ENCODE measurements at regions not wholly inside any gene's neighbourhood (a gene's known extent, or its start where the extent isn't known, plus 50 kb on each side); places are given as distances from the start of the nearest gene placed in this dataset.

DNA sequence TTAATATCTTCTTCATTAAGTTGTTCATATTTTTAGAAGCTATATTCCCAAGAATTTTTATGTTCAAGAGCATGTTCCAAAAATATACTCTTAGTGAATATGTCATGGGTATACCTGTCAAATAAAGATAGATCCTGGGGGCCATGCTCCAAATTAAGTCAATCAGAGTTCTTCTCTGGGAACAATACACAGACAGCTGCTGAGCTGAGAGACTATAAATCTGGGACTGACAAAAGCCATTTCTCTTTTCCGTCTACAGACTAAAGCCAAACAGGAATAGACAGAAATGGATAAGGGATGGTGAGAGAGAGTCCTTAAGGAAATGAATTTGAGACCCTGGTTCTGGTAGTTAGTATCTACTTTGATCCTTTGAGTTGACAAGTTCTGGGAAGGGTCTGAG is 465.1 kb upstream of the RASGRP1 start:
- no peak for TF ChIP-seq ELK1 (IDR thresholded peaks at IDR 0.05; ENCODE audit: low read depth, low read length)
- TF ChIP-seq CTCF (IDR thresholded peaks at IDR 0.05) = no peak
- TF ChIP-seq MAZ (IDR thresholded peaks at IDR 0.05; ENCODE audit: borderline replicate concordance, low read depth, low read length) = no peak
- TF ChIP-seq RFX5 (IDR thresholded peaks at IDR 0.05) = no peak
- no peak for TF ChIP-seq SMC3 (IDR thresholded peaks at IDR 0.05)
- TF ChIP-seq POLR2A (IDR thresholded peaks at IDR 0.05; ENCODE audit: low read length) = no peak
- no peak for TF ChIP-seq EHMT2 (IDR thresholded peaks at IDR 0.05; ENCODE audit: low read depth)
- TF ChIP-seq MAFK (IDR thresholded peaks at IDR 0.05; ENCODE audit: partially characterized antibody) = no peak

Measured in A549 (cell line).